SK-N-SH (cell line): ENCODE measurements at regions not wholly inside any gene's neighbourhood (a gene's known extent, or its start where the extent isn't known, plus 50 kb on each side); places are given as distances from the start of the nearest gene placed in this dataset.

Source experiments
- EP300 ChIP-seq, 2 experiments: IDR thresholded peaks; 2 replicates each; pipeline versions ENCODE4 v1.4.0 to v1.6.1; 2012; ENCODE audit warnings: borderline replicate concordance in 1 of 2, low read depth in 1 of 2, low read length in 1 of 2
- RFX5 ChIP-seq: IDR thresholded peaks from 2 replicates; pipeline ENCODE4 v1.6.1; 2012; ENCODE audit warnings: mild to moderate bottlenecking, improper control_type of control experiment, low read length
- RXRA ChIP-seq: IDR thresholded peaks from 2 replicates; pipeline ENCODE4 v1.4.0; 2012; ENCODE audit warnings: low read depth, mild to moderate bottlenecking, borderline replicate concordance
- SIN3A ChIP-seq: IDR thresholded peaks from 2 replicates; pipeline ENCODE4 v1.6.1; 2012; ENCODE audit warnings: low read depth, mild to moderate bottlenecking, low read length, moderate library complexity, borderline replicate concordance
- SMC3 ChIP-seq: IDR thresholded peaks from 2 replicates; pipeline ENCODE4 v1.6.1; 2012; ENCODE audit warnings: low read depth, low read length, improper control_type of control experiment
- TF ChIP-seq, protein P1 (sequence below): fragments of 200-600 bp; sonication (generic); IDR thresholded peaks from 2 replicates; pipeline ENCODE4 v1.6.1; 2017; ENCODE audit warnings: antibody characterized with exemption, mild to moderate bottlenecking, moderate library complexity

- TF ChIP-seq EP300 (IDR thresholded peaks at IDR 0.05; ENCODE audit: borderline replicate concordance in 1 of 2, low read depth in 1 of 2, low read length in 1 of 2): no peak
- TF ChIP-seq SMC3: no peak
- TF ChIP-seq, protein P1, sequence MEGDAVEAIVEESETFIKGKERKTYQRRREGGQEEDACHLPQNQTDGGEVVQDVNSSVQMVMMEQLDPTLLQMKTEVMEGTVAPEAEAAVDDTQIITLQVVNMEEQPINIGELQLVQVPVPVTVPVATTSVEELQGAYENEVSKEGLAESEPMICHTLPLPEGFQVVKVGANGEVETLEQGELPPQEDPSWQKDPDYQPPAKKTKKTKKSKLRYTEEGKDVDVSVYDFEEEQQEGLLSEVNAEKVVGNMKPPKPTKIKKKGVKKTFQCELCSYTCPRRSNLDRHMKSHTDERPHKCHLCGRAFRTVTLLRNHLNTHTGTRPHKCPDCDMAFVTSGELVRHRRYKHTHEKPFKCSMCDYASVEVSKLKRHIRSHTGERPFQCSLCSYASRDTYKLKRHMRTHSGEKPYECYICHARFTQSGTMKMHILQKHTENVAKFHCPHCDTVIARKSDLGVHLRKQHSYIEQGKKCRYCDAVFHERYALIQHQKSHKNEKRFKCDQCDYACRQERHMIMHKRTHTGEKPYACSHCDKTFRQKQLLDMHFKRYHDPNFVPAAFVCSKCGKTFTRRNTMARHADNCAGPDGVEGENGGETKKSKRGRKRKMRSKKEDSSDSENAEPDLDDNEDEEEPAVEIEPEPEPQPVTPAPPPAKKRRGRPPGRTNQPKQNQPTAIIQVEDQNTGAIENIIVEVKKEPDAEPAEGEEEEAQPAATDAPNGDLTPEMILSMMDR: no peak
- no peak for TF ChIP-seq RFX5
- TF ChIP-seq RXRA: no peak
- no peak for TF ChIP-seq SIN3A
Observed at GRCh38 chr7:155218276-155219153, 79.2 kb upstream of the INSIG1 start.
